Lung (tissue), 11 donors: ENCODE measurements at regions not wholly inside any gene's neighbourhood (a gene's known extent, or its start where the extent isn't known, plus 50 kb on each side); places are given as distances from the start of the nearest gene placed in this dataset.
A peak's percentile ranks its signal among the peaks of the same experiment; 100 is the strongest.

Source experiments
- ATAC-seq: fragments of 200-7000 bp; cut with Tn5 transposase; one replicate; pipeline ENCODE4 v1.9.1; 2020; ENCODE audit warnings: moderate number of reproducible peaks; ENCODE audit not compliant: insufficient read depth, low FRiP score
- DNase-seq, 3 donors: peaks; one replicate each; pipeline ENCODE4 v3.0.0-alpha.2; 2013 to 2017
- H3K27ac ChIP-seq, 2 donors: one replicate each; pipeline ENCODE4 v1.5.1; 2013; ENCODE audit warnings: mild to moderate bottlenecking in 2 of 2, moderate library complexity in 2 of 2, control low read depth in 1 of 2, inconsistent platforms in 1 of 2, low read depth in 1 of 2, low read length in 1 of 2
- H3K27me3 ChIP-seq, 3 donors: one replicate each; pipeline ENCODE4 v1.5.1; 2013; ENCODE audit warnings: low read length in 2 of 3; ENCODE audit not compliant: control insufficient read depth in 3 of 3, insufficient read depth in 3 of 3
- H3K36me3 ChIP-seq, 4 donors: one replicate each; pipeline ENCODE4 v1.5.1; 2013; ENCODE audit warnings: low read length in 4 of 4, mild to moderate bottlenecking in 1 of 4, moderate library complexity in 1 of 4; ENCODE audit not compliant: control insufficient read depth in 4 of 4, insufficient read depth in 4 of 4
- H3K4me1 ChIP-seq, 5 donors: one replicate each; pipeline ENCODE4 v1.5.1; 2013; ENCODE audit warnings: low read length in 5 of 5, mild to moderate bottlenecking in 2 of 5, moderate library complexity in 1 of 5; ENCODE audit not compliant: control insufficient read depth in 5 of 5, insufficient read depth in 5 of 5
- H3K4me3 ChIP-seq: one replicate; pipeline ENCODE4 v1.5.1; 2013; ENCODE audit warnings: mild to moderate bottlenecking, control low read depth, moderate library complexity
- H3K9ac ChIP-seq, 2 donors: one replicate each; pipeline ENCODE4 v1.5.1; 2013; ENCODE audit warnings: low read length in 2 of 2, control low read depth in 1 of 2; ENCODE audit not compliant: insufficient read depth in 1 of 2
- H3K9me3 ChIP-seq, 4 donors: one replicate each; pipeline ENCODE4 v1.5.1; 2013; ENCODE audit warnings: low read length in 3 of 4, mild to moderate bottlenecking in 1 of 4, moderate library complexity in 1 of 4; ENCODE audit not compliant: control insufficient read depth in 4 of 4, insufficient read depth in 3 of 4
- CTCF ChIP-seq: IDR thresholded peaks from 2 replicates; pipeline ENCODE4 v1.5.1; 2012; ENCODE audit warnings: mild to moderate bottlenecking; ENCODE audit errors: control extremely low read depth, extremely low read depth
- WGBS, 2 donors: extraction: QIAGEN DNeasy Blood & Tissue Kit; methylation state at CpG; one replicate each; pipeline ENCODE4 v1.1.7; 2013; 5-methylcytosine and 5-hydroxymethylcytosine counted together
- donor health status: control.
- donor health status: control.
- donor health status: Bipolar disorder and iron deficiency.
- donor health status: healthy.
- donor health status: DM: yes; HTN: yes; CAD: no.

GRCh38 chr3:25090698-25091453 lies 337.2 kb upstream of the RARB start:
- Histone ChIP-seq H3K27ac (no peak overlapping the region), H3K27me3 (no peaks in the 10 kb centered on the region), H3K9ac (no peak overlapping the region), H3K36me3 (no peaks in the 10 kb centered on the region), H3K9me3 (no peaks in the 10 kb centered on the region), H3K4me3 (no peak overlapping the region), H3K4me1 (peaks cover 0 to 18% (median 9%) of the 10 kb centered on the region in 5 donors)
- TF ChIP-seq CTCF = no peak
- ATAC-seq (no peak), DNase-seq (peak in 2 of 3 donors; percentile 64 to 71)
- WGBS, 2 donors = 70 to 73% methylated on average over 6 of the region's 6 CpGs

- Histone ChIP-seq H3K27ac (no peak overlapping the region), H3K4me3 (no peak overlapping the region), H3K4me1 (peaks cover 0 to 18% (median 9%) of the 10 kb centered on the region in 5 donors), H3K9me3 (no peaks in the 10 kb centered on the region), H3K27me3 (no peaks in the 10 kb centered on the region), H3K9ac (no peak overlapping the region), H3K36me3 (no peaks in the 10 kb centered on the region)
- DNase-seq = peak in 1 of 3 donors; percentile 50
- WGBS, 2 donors = 77 to 79% methylated on average over 5 of the region's 5 CpGs
- no peak for TF ChIP-seq CTCF
- no peak for ATAC-seq
Observed at GRCh38 chr3:25091934-25092333, 336.1 kb upstream of the RARB start.

DNA sequence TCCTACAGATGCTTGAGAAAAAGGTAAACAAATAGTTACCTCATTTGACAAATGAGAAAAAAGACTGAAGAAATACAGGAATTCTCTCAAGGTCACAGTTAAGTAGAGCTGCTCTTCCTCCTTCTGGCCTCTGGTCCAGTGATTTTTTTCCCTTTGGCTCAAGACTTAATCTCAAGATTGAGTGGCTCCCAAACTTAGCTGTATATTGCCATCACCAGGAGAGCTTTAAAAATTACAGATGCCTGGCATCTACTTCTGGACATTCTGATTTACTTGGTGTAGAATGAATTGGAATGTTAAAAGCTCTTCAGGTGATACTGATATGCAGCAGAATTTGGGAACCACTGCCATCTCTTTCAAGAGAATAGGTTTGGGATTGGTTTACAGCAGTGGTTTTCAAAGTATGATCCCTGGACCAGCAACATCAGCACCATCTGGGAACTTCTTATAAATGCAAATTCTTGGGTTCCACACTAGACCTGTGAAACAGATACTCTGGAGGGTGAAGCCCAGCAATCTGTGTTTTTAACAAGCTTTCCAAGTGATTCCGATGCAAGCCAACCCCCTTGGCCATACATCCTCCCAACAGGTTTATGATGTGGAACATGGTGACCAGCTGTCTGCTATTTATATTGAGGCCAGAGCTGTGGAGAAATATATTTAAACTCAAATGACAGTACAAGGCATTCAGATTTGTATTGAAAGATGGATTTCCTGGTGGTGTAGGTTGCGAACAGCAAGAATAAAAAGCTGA lies 333.0 kb upstream of the RARB start:
- no peak for ATAC-seq
- WGBS, 2 donors = 91% methylated on average over 2 of the region's 2 CpGs
- H3K4me1 ChIP-seq = peaks cover 0 to 17% (median 4%) of the 10 kb centered on the region in 5 donors
- no peaks in the 10 kb centered on the region for H3K36me3 ChIP-seq
- H3K27ac ChIP-seq = no peak overlapping the region
- H3K4me3 ChIP-seq = no peak overlapping the region
- H3K9ac ChIP-seq = no peak overlapping the region
- H3K9me3 ChIP-seq = no peaks in the 10 kb centered on the region
- DNase-seq = no peak
- no peaks in the 10 kb centered on the region for H3K27me3 ChIP-seq
- no peak for TF ChIP-seq CTCF
